Coronary artery (tissue), 2 donors: ENCODE measurements at regions not wholly inside any gene's neighbourhood (a gene's known extent, or its start where the extent isn't known, plus 50 kb on each side); places are given as distances from the start of the nearest gene placed in this dataset.

Source experiments
- DNase-seq: peaks from one replicate; pipeline ENCODE4 v3.0.0-alpha.2; 2017; ENCODE audit warnings: low spot score
- H3K27ac ChIP-seq, 2 donors: fragments of 200-600 bp; sonication (generic); one replicate each; pipeline ENCODE4 v1.5.1; 2016 to 2019
- H3K4me3 ChIP-seq: fragments of 200-600 bp; sonication (generic); 2 replicates; pipeline ENCODE4 v1.5.1; 2016; ENCODE audit warnings: mild to moderate bottlenecking, moderate library complexity
- CTCF ChIP-seq: fragments of 200-600 bp; sonication (generic); IDR thresholded peaks from one replicate; pipeline ENCODE4 v1.5.1; 2019; ENCODE audit warnings: antibody characterized with exemption

GRCh38 chr3:162743091-162743490 is 1246.5 kb downstream of the OTOL1 start:
- no peak for TF ChIP-seq CTCF
- Histone ChIP-seq H3K27ac (no peak overlapping the region), H3K4me3 (no peak overlapping the region)
- DNase-seq = no peak

- TF ChIP-seq CTCF = no peak
- Histone ChIP-seq H3K4me3 (no peak overlapping the region), H3K27ac (no peak overlapping the region)
- DNase-seq = no peak
These were observed 1264.2 kb downstream of the OTOL1 start for GRCh38 chr3:162760789-162761188.

DNA sequence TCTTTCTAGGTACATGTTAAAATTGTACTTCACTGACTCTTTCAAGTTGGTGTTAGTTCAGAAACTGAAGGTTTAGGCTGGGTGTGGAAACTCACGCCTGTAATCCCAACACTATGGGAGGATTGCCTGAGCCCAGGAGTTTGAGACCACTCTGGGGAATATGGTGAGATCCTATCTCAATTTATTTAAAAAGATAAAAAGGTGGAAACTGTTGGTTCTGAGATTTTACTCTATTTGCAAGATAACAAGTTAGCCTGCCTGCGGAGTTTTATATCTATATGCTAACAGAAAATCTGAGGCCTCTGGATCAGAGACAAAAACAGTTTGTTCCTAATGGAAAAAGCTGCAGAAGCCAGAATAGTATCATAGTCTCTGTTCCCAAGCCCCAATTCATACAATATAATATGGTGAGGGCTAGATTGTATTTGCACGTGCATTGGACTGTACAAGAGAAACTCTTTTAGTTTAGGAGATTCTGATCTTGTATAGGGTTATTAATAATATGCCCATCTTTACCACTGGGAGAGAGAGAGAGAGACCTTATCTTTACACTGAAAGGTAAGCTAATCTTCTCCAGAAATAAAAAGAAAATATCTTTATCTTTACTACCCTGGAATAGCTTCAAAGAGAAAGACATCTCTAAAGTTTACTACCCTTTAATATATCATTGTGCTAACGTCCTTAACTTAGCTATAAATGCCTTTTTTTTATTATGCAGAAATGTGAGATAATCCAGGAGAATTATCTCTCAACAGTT is 1267.6 kb downstream of the OTOL1 start:
- Histone ChIP-seq H3K4me3 (no peak overlapping the region), H3K27ac (no peak overlapping the region)
- no peak for TF ChIP-seq CTCF
- no peak for DNase-seq

GRCh38 chr3:162764808-162765071 is 1268.1 kb downstream of the OTOL1 start:
- no peak for DNase-seq

GRCh38 chr3:162765524-162765923 is 1268.9 kb downstream of the OTOL1 start:
- no peak for DNase-seq
- no peak for TF ChIP-seq CTCF
- Histone ChIP-seq H3K27ac (no peak overlapping the region), H3K4me3 (no peak overlapping the region)

More at GRCh38 chr3:162764808-162765071, 1268.1 kb downstream of the OTOL1 start:
- no peak overlapping the region for H3K4me3 ChIP-seq
- H3K27ac ChIP-seq = no peak overlapping the region
- TF ChIP-seq CTCF = no peak

GRCh38 chr3:162769564-162769963 is 1273.0 kb downstream of the OTOL1 start:
- no peak overlapping the region for H3K4me3 ChIP-seq
- TF ChIP-seq CTCF = no peak
- no peak overlapping the region for H3K27ac ChIP-seq
- no peak for DNase-seq

GRCh38 chr3:162770551-162770950 is 1273.9 kb downstream of the OTOL1 start:
- no peak overlapping the region for H3K4me3 ChIP-seq
- no peak overlapping the region for H3K27ac ChIP-seq
- DNase-seq = no peak
- no peak for TF ChIP-seq CTCF
